ENCODE measurements at regions not wholly inside any gene's neighbourhood (a gene's known extent, or its start where the extent isn't known, plus 50 kb on each side); places are given as distances from the start of the nearest gene placed in this dataset.

DNA sequence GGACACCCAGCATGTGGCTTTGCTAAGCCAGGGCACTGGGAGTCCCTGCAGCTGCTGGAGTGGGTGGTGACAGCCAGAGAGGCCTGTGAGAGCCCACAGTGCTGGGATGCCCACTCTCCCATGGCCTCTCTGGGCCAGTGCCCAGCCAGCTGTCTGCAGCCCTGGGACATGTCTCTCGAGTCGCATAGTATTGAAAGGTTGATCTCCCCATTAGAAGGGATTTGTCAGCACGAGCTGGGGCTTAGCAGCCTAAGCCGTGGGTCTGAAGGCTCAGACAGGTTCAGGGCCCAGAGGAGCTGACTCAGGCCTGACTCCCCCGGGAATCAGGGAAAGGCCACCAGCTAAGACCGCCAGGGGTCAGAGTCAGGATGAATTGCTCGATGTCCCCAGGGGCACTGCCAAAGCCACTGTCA lies 53.5 kb downstream of the FOXD2 start:
- in situ Hi-C loops (cut with MboI): no loop called here
- no peak overlapping the region for H3K4me3 ChIP-seq
- no peak overlapping the region for H3K27ac ChIP-seq
- H3K9ac ChIP-seq: no peak overlapping the region
- no peaks in the 10 kb centered on the region for H3K4me1 ChIP-seq (ENCODE audit: insufficient read depth)
- no peak for TF ChIP-seq EZH2phosphoT487 (IDR thresholded peaks at IDR 0.05; ENCODE audit: insufficient read depth, low read depth)
- no peak for TF ChIP-seq EZH2 (IDR thresholded peaks at IDR 0.05; ENCODE audit: insufficient read depth, poor library complexity, severe bottlenecking)
- no peaks in the 10 kb centered on the region for H3K9me2 ChIP-seq (ENCODE audit: insufficient read depth)
- H3K79me2 ChIP-seq (ENCODE audit: insufficient read depth): no peaks in the 10 kb centered on the region
- H2AFZ ChIP-seq: no peak overlapping the region
- no peak overlapping the region for H3K4me2 ChIP-seq (ENCODE audit: unreplicated experiment)
- no peak for DNase-seq
- no peaks in the 10 kb centered on the region for H4K20me1 ChIP-seq (ENCODE audit: insufficient read depth)
- H3F3A ChIP-seq (ENCODE audit: insufficient read depth): no peaks in the 10 kb centered on the region
- 48 to 50% methylated on average over 7 of the region's 7 CpGs for WGBS, 2 experiments (ENCODE audit: low coverage in 1 of 2, low lambda C conversion rate in 2 of 2, missing lambda C conversion rate in 2 of 2)
- no peaks in the 10 kb centered on the region for H3K9me3 ChIP-seq (ENCODE audit: low read depth)
- no peaks in the 10 kb centered on the region for H3K36me3 ChIP-seq (ENCODE audit: low read depth)
- H3K27me3 ChIP-seq (replicated peaks; ENCODE audit: insufficient read depth): peaks cover 15% of the 10 kb centered on the region

DNA sequence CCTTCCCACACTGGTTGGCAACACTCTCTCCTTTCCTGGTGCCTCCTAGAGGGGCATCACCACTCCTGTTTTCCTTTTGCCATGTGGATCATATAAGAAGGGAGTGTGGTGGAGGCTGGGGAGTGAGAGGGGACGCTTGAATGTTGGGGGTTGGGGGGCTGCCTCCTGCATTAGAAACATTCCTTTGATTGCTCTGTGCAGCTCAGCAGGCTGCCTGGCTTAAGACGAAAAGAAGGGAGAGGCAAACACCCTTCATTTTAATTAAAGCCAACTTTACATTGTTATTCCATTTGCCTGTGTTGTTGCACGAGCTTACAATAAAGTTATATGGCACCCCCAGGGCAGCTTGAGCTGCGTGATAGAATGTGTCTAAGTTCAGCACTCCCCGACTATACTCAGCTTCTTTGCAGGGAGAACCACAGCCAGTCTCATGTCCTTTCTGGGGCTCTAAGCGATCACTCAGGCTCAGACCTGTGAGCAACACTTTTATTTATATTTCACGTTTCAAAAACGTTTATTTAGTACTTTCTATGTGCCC lies 57.4 kb downstream of the FOXD2 start:
- no peak overlapping the region for H3K4me2 ChIP-seq (ENCODE audit: unreplicated experiment)
- no peak for TF ChIP-seq EZH2 (IDR thresholded peaks at IDR 0.05; ENCODE audit: insufficient read depth, poor library complexity, severe bottlenecking)
- TF ChIP-seq EZH2phosphoT487 (IDR thresholded peaks at IDR 0.05; ENCODE audit: insufficient read depth, low read depth): no peak
- H3K4me3 ChIP-seq: no peak overlapping the region
- no peak overlapping the region for H3K9ac ChIP-seq
- H3F3A ChIP-seq (ENCODE audit: insufficient read depth): no peaks in the 10 kb centered on the region
- H2AFZ ChIP-seq: no peak overlapping the region
- H3K27me3 ChIP-seq (replicated peaks; ENCODE audit: insufficient read depth): peaks cover 5% of the 10 kb centered on the region; the same call in 1 of the 2 replicates
- in situ Hi-C loops (cut with MboI): no loop called here
- no peaks in the 10 kb centered on the region for H3K4me1 ChIP-seq (ENCODE audit: insufficient read depth)
- no peak for DNase-seq
- no peak overlapping the region for H3K27ac ChIP-seq
- H4K20me1 ChIP-seq (ENCODE audit: insufficient read depth): no peaks in the 10 kb centered on the region
- no peaks in the 10 kb centered on the region for H3K79me2 ChIP-seq (ENCODE audit: insufficient read depth)
- H3K9me2 ChIP-seq (ENCODE audit: insufficient read depth): no peaks in the 10 kb centered on the region
- H3K36me3 ChIP-seq (ENCODE audit: low read depth): no peaks in the 10 kb centered on the region
- WGBS, 2 experiments (ENCODE audit: low coverage in 1 of 2, low lambda C conversion rate in 2 of 2, missing lambda C conversion rate in 2 of 2): 11 to 16% methylated on average over 8 of the region's 8 CpGs
- no peaks in the 10 kb centered on the region for H3K9me3 ChIP-seq (ENCODE audit: low read depth)

DNA sequence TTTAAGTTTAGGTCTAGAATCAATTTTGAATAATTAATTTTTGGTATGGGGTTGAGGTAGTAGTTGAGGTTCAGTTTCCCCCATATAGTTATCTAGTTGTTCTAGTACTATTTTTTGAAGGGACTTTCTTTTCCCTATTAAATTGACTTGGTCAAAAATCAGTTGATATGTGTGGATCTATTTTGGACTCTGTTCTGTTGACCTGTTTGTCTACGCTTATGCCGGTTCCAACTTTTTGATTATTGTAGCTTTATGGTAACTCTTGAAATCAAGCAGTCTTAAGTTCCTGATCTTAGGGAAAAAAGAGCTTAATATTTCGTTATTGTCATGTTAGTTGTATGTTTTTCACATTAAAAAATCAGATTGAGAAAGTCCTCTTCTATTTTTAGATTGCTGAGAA lies 60.7 kb downstream of the FOXD2 start:
- no peak overlapping the region for H3K9ac ChIP-seq
- H3K4me2 ChIP-seq (ENCODE audit: unreplicated experiment): no peak overlapping the region
- TF ChIP-seq EZH2 (IDR thresholded peaks at IDR 0.05; ENCODE audit: insufficient read depth, poor library complexity, severe bottlenecking) (no peak), EZH2phosphoT487 (IDR thresholded peaks at IDR 0.05; ENCODE audit: insufficient read depth, low read depth) (no peak)
- H4K20me1 ChIP-seq (ENCODE audit: insufficient read depth): no peaks in the 10 kb centered on the region
- no peaks in the 10 kb centered on the region for H3K4me1 ChIP-seq (ENCODE audit: insufficient read depth)
- H2AFZ ChIP-seq: no peak overlapping the region
- no peak for DNase-seq
- no peaks in the 10 kb centered on the region for H3K9me2 ChIP-seq (ENCODE audit: insufficient read depth)
- peaks cover 5% of the 10 kb centered on the region; the same call in 1 of the 2 replicates for H3K27me3 ChIP-seq (replicated peaks; ENCODE audit: insufficient read depth)
- H3K4me3 ChIP-seq: no peak overlapping the region
- H3K27ac ChIP-seq: no peak overlapping the region
- H3K36me3 ChIP-seq (ENCODE audit: low read depth): no peaks in the 10 kb centered on the region
- in situ Hi-C loops (cut with MboI): no loop called here
- H3F3A ChIP-seq (ENCODE audit: insufficient read depth): no peaks in the 10 kb centered on the region
- 59 to 63% methylated on average over 3 of the region's 3 CpGs for WGBS, 2 experiments (ENCODE audit: low coverage in 1 of 2, low lambda C conversion rate in 2 of 2, missing lambda C conversion rate in 2 of 2)
- H3K9me3 ChIP-seq (ENCODE audit: low read depth): no peaks in the 10 kb centered on the region
- H3K79me2 ChIP-seq (ENCODE audit: insufficient read depth): no peaks in the 10 kb centered on the region

DNA sequence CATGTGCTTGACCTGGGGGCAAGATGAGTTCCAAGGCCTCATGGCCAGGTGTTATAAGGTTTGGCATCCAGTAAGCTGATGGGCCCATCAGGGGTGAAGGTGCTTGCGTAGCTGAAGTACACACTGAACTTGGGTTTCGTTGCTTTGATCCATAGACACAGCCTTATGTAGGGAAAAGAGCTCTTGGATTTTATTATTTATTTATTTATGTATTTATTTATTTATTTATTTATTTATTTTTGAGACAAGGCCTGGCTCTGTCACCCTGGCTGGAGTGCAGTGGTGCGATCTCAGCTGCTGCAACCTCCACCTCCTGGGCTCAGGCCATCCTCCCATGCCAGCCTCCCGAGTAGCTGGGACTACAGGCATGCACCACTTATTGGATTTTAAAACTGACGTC lies 63.2 kb downstream of the FOXD2 start:
- Histone ChIP-seq H3K4me2 (ENCODE audit: unreplicated experiment) (no peak overlapping the region), H3K36me3 (ENCODE audit: low read depth) (no peaks in the 10 kb centered on the region), H3K9me3 (ENCODE audit: low read depth) (no peaks in the 10 kb centered on the region), H2AFZ (no peak overlapping the region), H3K79me2 (ENCODE audit: insufficient read depth) (no peaks in the 10 kb centered on the region), H4K20me1 (ENCODE audit: insufficient read depth) (no peaks in the 10 kb centered on the region), H3K4me1 (ENCODE audit: insufficient read depth) (no peaks in the 10 kb centered on the region), H3K4me3 (no peak overlapping the region), H3F3A (ENCODE audit: insufficient read depth) (no peaks in the 10 kb centered on the region), H3K27me3 (replicated peaks; ENCODE audit: insufficient read depth) (peaks cover 6% of the 10 kb centered on the region), H3K27ac (no peak overlapping the region), H3K9ac (no peak overlapping the region), H3K9me2 (ENCODE audit: insufficient read depth) (no peaks in the 10 kb centered on the region)
- DNase-seq: no peak
- TF ChIP-seq EZH2 (IDR thresholded peaks at IDR 0.05; ENCODE audit: insufficient read depth, poor library complexity, severe bottlenecking): no peak
- TF ChIP-seq EZH2phosphoT487 (IDR thresholded peaks at IDR 0.05; ENCODE audit: insufficient read depth, low read depth): no peak
- 64 to 66% methylated on average over 5 of the region's 5 CpGs for WGBS, 2 experiments (ENCODE audit: low coverage in 1 of 2, low lambda C conversion rate in 2 of 2, missing lambda C conversion rate in 2 of 2)
- in situ Hi-C loops (cut with MboI): no loop called here
